ENCODE measurements at regions not wholly inside any gene's neighbourhood (a gene's known extent, or its start where the extent isn't known, plus 50 kb on each side); places are given as distances from the start of the nearest gene placed in this dataset.

DNA sequence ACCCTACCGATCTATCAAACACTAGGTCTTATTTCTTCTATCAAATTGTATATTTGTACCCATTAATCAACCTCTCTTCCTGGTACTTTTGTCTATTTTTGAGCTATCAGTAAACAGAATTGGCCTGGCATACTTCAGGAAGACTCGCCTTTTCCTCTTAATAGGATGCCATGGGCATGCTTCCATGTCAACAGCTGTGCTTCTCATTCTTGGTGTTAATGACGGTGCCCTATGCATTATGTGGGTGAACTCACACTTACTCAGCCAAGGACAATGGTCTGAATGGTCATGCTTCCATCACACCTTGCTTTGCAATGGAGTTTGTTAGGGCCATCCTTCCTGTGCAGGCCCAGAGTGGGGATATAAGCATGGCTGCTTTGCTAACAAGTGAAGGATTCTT, 521.8 kb downstream of the MIAT start:
- no peak for DNase-seq (ENCODE audit: low read depth)

DNA sequence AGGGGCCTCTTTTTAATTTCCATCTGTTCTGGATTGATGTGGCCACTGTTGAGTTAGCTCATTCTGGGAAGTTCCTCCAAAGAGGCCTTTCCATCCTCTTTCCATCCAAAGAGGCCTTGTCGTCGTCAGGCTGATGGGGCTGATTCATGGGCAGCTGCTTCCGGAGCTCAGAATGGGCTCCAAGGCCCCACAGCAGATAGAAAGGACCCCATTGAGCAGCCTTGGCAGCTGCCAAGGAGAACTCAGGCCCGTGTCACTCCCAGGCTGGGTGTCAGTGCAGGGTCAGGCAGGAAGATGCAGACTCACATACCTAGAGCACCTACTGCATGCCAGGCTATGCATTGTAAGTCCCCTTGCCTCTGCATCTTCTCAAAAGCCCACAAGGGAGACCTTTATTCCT, 524.1 kb downstream of the MIAT start:
- no peak for DNase-seq (ENCODE audit: low read depth)

DNA sequence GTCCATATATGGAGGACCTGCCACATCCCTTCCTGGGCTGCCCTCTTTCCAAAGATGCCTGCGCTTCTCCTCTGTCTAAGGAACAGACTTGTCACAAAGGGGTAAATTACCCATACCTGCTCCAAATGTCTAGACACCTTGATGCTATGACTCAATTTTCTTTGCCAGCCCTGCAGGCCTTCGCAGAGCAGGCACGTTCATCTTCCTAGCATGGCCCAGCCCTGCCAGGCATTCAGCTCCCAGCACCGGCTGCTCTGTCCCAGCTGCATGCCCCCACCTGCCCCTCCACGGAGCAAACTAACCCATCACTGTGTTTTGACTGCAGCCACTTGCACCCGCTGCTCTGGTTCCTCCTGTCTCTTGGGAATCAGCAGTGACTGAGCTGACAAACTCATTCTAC, 526.1 kb downstream of the MIAT start:
- DNase-seq (ENCODE audit: low read depth), result no peak

DNA sequence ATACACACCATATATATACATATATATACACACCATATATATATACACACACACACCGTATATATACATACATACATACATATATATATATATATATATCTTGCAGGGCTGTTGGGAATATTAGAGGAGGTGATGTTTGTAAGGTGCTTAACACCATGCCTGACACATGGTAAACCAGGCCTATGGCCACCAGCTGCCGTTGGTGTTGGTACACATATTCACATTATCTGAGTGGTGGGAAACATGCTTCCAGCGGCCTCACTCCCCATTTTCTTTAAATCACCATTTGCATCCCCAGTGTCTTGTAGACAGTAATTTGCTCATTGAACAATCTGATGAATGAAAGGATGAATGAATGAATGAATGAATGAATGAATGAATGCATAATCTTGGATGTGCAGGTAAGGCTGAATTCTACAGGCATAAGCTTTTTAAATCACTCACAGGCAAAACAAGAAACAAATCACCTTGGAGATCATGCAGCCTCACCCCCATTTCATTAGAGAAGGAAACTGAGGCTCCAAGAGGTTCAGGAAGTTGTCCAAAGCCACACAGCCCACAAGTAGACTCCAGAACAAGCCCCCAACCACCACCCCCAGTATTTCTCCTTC, 527.8 kb downstream of the MIAT start:
- DNase-seq (ENCODE audit: low read depth), result no peak

DNA sequence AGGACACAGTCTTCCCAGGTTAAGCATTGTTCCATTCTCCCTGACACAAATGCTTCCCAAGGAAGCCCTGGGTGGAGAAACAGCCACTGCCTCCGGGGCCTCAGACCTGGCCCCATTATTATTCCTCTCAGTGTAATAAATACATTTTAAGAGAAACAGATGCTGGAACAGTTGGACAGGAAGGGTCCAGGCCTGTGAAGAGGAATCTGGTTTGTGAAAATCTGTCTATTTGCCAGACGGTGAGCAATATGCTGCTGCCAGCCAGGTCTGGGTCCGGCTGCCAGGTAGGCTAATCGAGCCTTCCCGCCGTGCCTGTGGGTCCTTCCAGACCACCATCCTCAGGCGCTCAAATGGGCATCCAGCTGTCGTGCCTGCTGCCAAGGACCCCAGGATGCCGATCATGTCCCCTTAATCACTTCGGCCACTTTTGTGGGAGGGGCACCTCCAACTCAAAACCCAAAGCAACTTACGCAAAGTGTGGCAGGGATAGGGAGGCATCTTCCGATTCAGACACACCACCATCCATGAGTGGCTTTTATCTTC, 528.4 kb downstream of the MIAT start:
- no peak for DNase-seq (ENCODE audit: low read depth)

DNA sequence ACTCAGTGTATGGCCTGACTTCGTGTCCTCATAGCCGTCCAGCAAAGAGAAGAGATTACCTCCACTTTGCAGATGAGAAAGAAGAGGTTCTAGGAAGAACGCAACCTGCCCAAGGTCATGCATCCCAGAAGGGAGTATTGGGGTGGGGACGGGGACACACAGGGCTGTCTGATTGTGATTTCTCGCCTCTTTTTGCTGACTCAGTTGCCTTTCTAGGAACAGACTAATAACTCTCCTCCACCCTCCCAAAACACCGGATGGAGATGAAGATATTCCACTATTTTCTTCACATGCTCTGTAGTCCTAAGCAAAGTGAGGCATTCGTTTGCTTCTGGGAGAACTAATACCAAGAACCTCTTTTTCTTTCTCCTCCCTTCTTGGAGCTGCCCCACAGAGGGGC, 529.3 kb downstream of the MIAT start:
- DNase-seq (ENCODE audit: low read depth), result no peak

DNA sequence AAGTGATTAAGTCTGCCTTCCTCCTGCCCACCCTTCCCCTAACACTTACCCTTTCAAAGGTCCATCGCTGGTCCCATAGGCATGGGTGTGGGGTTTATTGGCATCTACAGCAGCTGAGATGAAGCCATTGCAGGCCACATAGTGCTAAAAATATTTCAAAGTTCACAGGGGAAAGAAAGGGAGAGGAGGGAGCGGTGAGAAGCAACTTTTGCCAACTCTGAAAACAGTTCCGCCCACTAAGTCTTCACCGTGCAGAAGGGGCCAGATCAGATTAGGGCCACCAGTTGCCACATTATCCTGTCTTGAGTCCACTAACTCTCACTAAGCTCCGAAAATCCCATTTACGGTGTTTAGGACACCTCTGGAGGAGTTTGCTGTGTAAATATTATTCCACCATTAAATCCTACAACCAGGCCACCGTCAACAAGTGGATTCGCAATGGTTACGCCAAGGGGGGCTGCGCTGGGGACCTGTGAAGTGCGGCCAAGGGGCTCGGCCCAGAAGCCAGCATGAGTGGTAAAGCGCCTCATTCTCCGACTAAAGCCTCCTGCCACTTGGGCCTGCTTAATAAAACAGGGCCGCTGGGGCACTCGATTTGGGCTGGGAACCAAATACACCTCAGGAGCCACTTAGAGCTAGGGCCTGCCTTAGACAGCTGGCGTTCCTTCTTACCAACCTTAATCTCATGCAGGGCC, 534.9 kb downstream of the MIAT start:
- DNase-seq (ENCODE audit: low read depth), result no peak

DNA sequence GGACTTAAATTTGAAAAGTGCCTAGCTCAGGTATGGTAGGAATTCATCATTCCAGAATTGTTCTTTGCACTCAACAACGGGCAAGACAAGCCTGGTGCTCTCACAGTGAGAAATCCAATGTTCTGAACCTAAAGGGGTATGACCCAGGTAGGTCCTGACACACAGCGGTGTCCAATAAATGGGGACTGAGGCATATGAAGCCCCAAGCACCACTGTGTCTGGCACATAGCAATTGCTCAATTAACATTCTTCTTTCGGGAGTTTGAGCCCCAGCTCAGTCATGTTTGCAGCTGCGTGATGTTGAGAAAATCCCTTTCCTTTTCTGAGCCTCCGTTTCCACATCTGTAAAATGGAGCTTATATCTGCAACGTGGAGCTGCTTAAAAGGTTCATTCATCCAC, 535.8 kb downstream of the MIAT start:
- DNase-seq (ENCODE audit: low read depth), result no peak

DNA sequence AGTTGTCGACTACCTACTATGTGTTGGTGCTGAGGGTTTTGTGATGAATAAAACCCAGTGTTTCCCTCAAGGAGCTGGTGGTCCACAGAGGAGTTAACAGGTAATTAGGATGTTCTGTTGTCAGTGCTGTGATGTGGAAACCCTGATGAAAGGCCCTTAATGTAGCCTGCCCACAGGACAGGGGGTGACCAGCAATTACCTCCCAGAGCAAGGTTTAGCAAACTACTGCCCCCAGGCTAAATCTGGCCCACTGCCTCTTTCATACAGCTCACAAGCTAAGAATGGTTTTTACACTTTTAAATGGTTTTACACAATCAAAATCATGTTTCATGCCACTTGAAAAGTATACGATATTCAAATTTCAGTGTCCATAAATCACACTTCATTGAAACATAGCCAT, 536.2 kb downstream of the MIAT start:
- no peak for DNase-seq (ENCODE audit: low read depth)

DNA sequence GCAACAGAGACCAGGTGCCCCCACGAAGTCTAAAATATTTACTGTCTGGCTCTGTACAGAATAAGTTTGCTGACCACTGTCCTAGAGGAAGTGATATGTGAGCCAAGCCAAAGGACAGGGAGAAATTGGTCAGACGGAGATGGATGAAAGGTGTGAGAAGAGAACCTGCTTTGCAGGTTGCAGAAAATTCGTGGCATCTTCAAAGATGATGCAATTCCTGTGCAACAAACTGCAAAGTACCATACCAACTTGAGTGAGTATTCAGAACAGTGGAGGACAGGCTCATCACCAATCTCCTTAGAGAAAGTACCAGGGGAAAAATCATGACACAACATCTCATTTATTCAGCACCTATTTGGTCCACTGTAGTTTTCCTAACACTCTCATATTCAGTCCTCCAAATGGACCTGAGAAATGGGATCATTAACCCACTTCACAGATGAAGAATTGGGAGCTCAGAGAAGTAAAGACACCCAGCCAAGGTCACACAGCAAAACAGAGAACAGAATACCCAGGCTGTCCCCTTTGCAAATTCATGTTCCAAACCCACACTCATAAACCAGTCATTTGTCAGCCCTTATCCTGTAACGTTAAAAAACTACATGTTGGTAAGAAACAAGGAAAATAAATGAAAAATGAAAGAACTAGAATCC, 536.8 kb downstream of the MIAT start:
- DNase-seq (ENCODE audit: low read depth), result no peak

DNA sequence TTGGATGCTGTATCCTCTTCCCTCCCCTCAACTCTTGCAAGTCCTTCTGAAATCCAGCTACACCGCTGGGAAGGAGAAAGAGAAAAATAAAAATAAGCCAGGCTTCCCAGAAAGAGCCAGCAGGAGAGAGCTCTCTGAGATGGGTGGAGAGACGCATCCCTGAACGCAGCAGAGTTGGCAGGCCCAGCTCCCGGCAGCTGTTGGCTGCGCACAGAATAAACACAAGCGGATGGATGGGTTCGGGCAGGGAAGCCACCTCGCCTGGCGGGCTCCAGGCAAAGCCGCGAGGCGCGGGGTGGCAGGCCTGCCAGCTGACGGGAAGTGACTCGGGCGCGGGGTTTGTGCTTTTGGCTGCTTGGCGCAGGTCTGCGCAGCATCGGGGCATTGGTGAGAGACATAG, 537.7 kb downstream of the MIAT start:
- no peak for DNase-seq (ENCODE audit: low read depth)

DNA sequence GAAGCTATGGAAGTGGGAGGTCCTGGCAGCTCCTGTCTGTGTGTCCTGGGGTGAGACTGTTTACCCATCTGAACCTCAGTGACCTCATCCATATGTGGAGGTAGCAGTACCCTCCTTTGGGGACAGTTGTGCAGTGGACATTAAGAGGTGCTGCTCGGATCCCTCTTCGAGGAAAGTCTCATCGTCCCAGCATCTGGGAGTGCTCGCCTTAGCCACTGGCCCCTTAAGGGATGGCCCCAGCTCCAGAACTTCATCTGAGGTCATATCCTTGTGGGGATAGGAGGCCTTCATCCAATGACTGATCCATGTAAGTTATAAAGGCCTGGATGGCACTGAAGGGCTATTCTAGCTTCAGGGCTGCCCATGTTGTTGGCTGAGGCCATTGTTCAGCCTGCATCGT, 538.1 kb downstream of the MIAT start:
- DNase-seq (ENCODE audit: low read depth), result no peak

DNA sequence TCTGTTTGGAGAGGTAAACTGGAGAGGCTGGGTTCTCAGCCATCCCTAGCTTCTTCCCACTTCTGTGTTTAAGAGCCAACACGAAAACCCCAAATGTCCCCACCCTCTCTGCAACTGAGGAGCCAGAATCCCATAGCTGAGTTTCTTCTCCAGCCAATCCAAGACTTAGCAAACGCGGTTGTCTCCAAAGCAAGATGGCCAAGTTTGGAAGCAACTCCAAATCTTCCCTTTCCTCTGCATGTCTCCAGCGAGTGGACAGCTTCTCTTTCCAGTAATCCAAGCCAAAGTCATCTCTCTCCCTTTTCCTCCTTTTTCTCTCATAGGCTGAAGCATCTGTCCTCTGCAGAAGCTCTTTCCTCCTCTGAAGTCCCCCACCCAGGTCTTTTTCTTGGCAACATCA, 539.2 kb downstream of the MIAT start:
- DNase-seq (ENCODE audit: low read depth), result no peak

DNA sequence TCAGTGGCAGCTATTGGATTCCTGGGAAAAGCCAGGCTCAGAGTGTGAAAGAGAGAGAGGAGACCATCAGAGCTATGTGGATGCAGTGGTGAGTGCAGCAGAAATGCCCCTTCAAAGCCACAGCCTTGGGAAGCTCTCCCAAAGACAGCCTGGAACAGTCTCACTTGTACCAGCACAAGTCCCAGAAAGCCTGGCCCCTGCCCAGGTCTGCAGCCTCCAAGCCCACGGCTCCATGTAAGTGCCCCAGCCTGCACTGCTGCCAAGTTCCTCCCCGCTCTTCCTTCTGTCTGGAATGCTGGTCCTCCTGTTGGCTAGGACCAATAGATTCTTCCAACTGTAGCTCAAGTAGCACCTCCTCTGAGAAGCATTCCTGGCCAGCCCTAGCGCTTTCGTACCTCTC, 539.7 kb downstream of the MIAT start:
- no peak for DNase-seq (ENCODE audit: low read depth)

DNA sequence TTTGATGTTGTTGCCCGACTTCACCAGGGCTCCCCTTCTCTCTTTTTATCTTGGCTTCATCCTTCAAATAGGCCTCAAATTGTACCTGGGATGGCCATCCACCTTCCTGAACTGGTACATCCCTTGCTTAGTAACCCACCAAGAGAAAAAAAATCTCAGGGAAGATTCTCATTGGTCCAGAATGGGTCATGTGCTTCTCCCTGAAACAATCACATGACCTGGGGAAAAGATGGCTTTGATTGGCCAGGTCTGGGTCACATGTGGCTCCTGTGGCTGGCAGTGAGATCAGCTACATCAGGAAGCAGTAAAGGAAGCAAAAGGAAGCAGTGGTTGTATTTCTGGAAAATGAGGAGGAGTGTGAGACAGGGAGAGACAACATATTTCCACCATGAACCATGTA, 540.2 kb downstream of the MIAT start:
- peak; percentile 20 for DNase-seq (ENCODE audit: low read depth)

DNA sequence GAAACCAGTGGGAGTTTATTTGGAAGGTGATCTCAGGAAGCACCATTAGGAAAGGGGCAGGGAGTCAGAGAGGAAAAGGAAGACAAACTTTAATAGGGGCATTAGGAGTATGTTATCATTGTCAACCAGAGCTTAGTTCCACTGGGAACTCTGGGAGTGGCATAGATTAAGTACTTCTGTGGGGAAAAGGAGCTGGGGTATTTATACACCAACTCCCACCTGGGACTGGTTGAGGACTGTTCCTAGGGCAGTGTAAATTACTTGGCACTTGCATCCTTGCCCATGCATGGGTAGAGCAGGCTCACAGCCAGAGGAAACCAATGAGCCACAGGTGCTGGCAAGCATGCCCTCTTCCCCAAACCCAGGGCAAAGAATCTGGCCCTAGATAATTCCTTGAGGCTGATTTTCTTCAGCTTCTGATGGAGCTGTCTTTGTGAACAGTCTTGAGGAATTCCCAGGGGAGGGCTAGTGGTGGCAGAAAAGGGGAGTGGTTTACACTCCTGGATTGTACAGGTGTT, 541.2 kb downstream of the MIAT start:
- DNase-seq (ENCODE audit: low read depth), result no peak

DNA sequence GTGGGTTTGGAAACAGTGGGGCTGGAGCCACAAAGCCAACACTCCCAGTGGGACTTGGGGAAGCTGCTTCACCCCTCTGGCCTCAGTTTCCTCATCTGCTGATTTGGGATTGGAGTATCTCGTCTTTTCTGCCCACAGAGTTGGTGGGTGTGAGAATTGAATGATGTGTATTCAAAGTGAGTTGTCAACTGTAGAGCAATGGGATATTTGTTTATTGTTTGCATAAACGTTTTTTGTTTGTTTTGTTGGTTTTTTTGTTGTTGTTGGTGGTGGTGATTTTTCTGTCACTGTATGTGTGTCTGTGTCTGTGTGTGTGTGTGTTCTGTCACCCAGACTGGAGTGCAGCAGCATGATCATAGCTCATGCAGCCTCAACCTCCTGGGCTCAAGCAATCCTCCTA, 542.0 kb downstream of the MIAT start:
- no peak for DNase-seq (ENCODE audit: low read depth)

DNA sequence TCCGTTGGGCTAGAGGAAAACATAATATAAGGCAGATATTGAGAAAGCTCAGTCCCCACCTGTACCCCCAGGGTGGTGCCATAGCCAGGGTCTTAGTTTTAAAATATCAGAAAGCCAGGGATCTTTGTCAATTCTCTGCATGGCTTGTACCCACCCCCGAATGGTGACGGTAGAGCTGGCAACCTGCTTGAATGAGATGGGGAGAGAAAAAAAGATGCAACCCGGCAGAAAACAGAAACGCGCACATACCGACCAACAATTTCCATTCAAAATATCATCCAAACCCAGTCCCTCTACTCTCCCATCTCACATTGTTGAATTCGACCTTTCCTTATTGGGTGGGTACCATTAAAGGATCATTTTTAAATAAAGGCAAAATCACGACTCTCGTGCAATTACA, 543.9 kb downstream of the MIAT start:
- no peak for DNase-seq (ENCODE audit: low read depth)

DNA sequence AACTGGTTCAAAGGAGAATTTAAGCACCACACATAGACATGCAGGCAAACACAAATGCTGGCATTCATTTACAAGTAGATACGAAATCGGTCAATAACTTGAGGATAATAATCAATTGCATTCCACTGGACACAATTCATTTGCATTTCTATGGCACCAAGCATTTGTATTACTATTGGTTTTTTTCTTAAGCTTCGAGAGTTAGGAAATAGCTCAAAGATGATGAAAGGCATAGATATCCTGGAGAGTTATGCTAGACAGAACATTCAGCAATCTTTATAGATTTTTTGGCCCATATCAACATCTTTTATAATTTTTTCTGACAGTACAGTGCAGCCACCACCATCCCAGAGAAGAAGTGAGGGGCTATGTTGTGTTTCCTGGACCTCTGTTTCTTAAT, 544.4 kb downstream of the MIAT start:
- DNase-seq (ENCODE audit: low read depth), result no peak

DNA sequence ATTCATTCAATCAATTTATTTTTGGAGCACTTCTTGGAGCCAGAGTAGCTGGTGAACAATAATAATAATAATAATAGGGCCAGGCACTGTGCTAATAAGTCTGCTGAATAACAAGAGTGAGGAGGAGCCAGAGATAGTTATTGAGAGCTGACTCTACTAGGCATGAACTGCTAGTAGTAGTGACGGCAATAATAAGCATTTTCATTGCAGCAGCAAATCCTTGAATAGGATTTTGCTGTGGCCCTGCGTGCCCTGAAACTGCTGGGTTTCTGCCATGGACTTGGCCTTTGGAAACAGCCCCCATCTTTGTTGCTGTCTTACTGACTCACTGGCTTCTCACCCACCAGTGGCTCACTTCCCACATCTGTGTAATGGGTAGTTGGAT, 545.9 kb downstream of the MIAT start:
- DNase-seq (ENCODE audit: low read depth), result no peak

DNA sequence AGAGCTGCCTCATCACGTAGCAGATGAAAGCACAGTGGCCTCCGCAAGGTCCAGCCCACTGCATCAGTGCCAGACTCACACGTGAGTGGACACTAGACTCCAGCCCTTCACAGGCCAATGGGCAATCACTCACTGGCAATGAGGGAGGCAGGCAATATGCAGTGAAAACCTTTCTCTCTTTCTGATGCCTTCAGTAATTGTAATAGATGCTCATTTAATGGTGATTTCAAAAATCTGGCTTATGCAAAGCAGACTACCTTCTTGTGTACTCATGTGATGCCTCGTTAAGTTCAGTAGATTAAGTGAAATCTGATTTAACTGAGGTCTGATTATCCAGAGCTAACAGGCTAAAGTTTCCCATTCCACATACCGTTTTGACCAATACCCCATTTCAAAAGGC, 546.9 kb downstream of the MIAT start:
- no peak for DNase-seq (ENCODE audit: low read depth)

DNA sequence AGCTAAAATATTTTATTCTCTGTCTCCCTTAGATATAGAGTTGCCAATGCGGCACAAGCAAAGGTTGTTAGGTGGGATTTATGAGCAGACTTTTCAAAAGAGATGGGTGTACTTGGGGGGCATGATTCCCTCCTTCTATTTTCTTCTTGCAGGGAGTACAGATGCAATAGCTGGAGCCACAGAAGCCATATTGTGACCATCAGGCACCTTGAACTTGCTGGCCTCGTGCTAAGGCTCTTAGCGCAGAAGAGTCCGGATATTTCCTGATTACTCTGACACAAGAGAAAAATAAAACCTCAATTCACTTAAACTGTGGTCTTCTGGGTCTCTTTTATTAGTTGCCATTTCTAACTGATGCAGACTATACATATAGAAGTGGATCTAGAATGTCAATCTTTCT, 547.4 kb downstream of the MIAT start:
- no peak for DNase-seq (ENCODE audit: low read depth)

All from CMK (cell line).